B cell (primary cell): ENCODE measurements at regions not wholly inside any gene's neighbourhood (a gene's known extent, or its start where the extent isn't known, plus 50 kb on each side); places are given as distances from the start of the nearest gene placed in this dataset.

Experiments
- ATAC-seq: fragments of 200-7000 bp; cut with Tn5 transposase; one replicate; pipeline ENCODE4 v1.10.0; 2021; ENCODE audit warnings: low read depth, mild to moderate bottlenecking, moderate number of reproducible peaks, moderate library complexity
- CTCF ChIA-PET: fragments of 350-600 bp; sonication (Branson Sonifier 250); formaldehyde crosslinking; loops from one replicate; lab custom pipeline; 2021; ENCODE audit warnings: antibody characterized with exemption, inconsistent platforms; lab: Charles Lee
- POLR2A ChIA-PET: fragments of 350-600 bp; sonication (Branson Sonifier 250); formaldehyde crosslinking; loops from one replicate; lab custom pipeline; 2021; ENCODE audit warnings: antibody characterized with exemption; lab: Charles Lee
- DNase-seq: peaks from one replicate; pipeline ENCODE4 v3.0.0; 2013
- H2AFZ ChIP-seq: 2 replicates; pipeline ENCODE4 v1.6.1; 2012; ENCODE audit warnings: mild to moderate bottlenecking, low read depth, low read length; ENCODE audit not compliant: insufficient read depth, poor library complexity, severe bottlenecking
- H3K27ac ChIP-seq, 2 donors: 1 replicate in 1 of 2; 2 replicates in 1 of 2; pipeline ENCODE4 v1.5.1; 2012 to 2013; ENCODE audit warnings: low read length in 2 of 2, mild to moderate bottlenecking in 2 of 2, moderate library complexity in 1 of 2
- H3K27me3 ChIP-seq, 4 experiments: fragments of 200-600 bp in 1 of 4; sonication (generic) in 1 of 4; replicated peaks in 1 of 4; 1 replicate in 2 of 4; 2 replicates in 2 of 4; pipeline versions ENCODE4 v1.6.1 to v1.7.0; 2013 to 2016; ENCODE audit warnings: low read length in 3 of 4, mild to moderate bottlenecking in 2 of 4, mixed read lengths in 1 of 4, moderate library complexity in 1 of 4; ENCODE audit not compliant: insufficient read depth in 4 of 4, control insufficient read depth in 3 of 4; ENCODE audit errors: control extremely low read depth in 1 of 4
- H3K36me3 ChIP-seq, 2 experiments: replicated peaks in 1 of 2; 1 replicate in 1 of 2; 2 replicates in 1 of 2; pipeline versions ENCODE4 v1.6.1 to v1.7.1; 2013; ENCODE audit warnings: low read length in 1 of 2; ENCODE audit not compliant: insufficient read depth in 2 of 2, control insufficient read depth in 1 of 2; ENCODE audit errors: control extremely low read depth in 1 of 2, extremely low read depth in 1 of 2
- H3K4me1 ChIP-seq, 2 donors: fragments of 200-600 bp in 1 of 2; sonication (generic) in 1 of 2; 1 replicate in 1 of 2; 2 replicates in 1 of 2; pipeline versions ENCODE4 v1.5.1 to v1.6.1; 2013 to 2017; ENCODE audit warnings: low read length in 2 of 2; ENCODE audit not compliant: control insufficient read depth in 2 of 2, insufficient read depth in 2 of 2
- H3K4me2 ChIP-seq: replicated peaks from 2 replicates; pipeline ENCODE3; 2012; ENCODE audit warnings: mild to moderate bottlenecking, low read depth, low read length; ENCODE audit not compliant: poor library complexity, severe bottlenecking
- H3K4me3 ChIP-seq, 5 experiments: fragments of 200-600 bp in 1 of 5; sonication (generic) in 1 of 5; 1 replicate in 3 of 5; 2 replicates in 2 of 5; pipeline versions ENCODE4 v1.5.1 to v1.7.0; 2011 to 2016; ENCODE audit warnings: low read length in 4 of 5, mild to moderate bottlenecking in 4 of 5, low read depth in 2 of 5, control low read depth in 1 of 5, moderate library complexity in 1 of 5; ENCODE audit not compliant: insufficient read depth in 1 of 5; ENCODE audit errors: control extremely low read depth in 1 of 5, extremely low read depth in 1 of 5
- H3K79me2 ChIP-seq: fragments of 200-600 bp; sonication (generic); one replicate; pipeline ENCODE4 v1.6.0; 2016; ENCODE audit warnings: low read length; ENCODE audit not compliant: control insufficient read depth, insufficient read depth
- H3K9ac ChIP-seq: fragments of 200-600 bp; sonication (generic); 2 replicates; pipeline ENCODE4 v1.6.1; 2017; ENCODE audit warnings: mild to moderate bottlenecking, low read length, moderate library complexity
- H3K9me3 ChIP-seq, 3 donors: one replicate each; pipeline versions ENCODE4 v1.6.1 to v1.7.1; 2013; ENCODE audit warnings: low read length in 2 of 3; ENCODE audit not compliant: control insufficient read depth in 2 of 3, insufficient read depth in 1 of 3; ENCODE audit errors: control extremely low read depth in 1 of 3
- H4K20me1 ChIP-seq: 2 replicates; pipeline ENCODE4 v1.6.0; 2012; ENCODE audit warnings: mild to moderate bottlenecking, low read length; ENCODE audit not compliant: insufficient read depth, control insufficient read depth, poor library complexity, severe bottlenecking
- H3K27ac Mint-ChIP-seq: one replicate; pipeline ENCODE4 v1.8.0; 2021; ENCODE audit warnings: mixed read lengths
- H3K27me3 Mint-ChIP-seq: one replicate; pipeline ENCODE4 v1.8.0; 2021; ENCODE audit warnings: mixed read lengths
- H3K4me1 Mint-ChIP-seq: one replicate; pipeline ENCODE4 v1.8.0; 2021; ENCODE audit warnings: mixed read lengths
- H3K4me3 Mint-ChIP-seq: one replicate; pipeline ENCODE4 v1.8.0; 2021; ENCODE audit warnings: mixed read lengths
- H3K9me3 Mint-ChIP-seq: one replicate; pipeline ENCODE4 v1.8.0; 2022; ENCODE audit warnings: mixed read lengths; ENCODE audit not compliant: insufficient read depth
- CTCF ChIP-seq: fragments of 200-600 bp; IDR thresholded peaks from one replicate; pipeline ENCODE4 v1.8.0; 2022; ENCODE audit warnings: antibody characterized with exemption, mild to moderate bottlenecking
- EZH2 ChIP-seq: IDR thresholded peaks from 2 replicates; pipeline ENCODE4 v1.6.1; 2012; ENCODE audit warnings: borderline replicate concordance, low read depth, mild to moderate bottlenecking, moderate library complexity, low read length; ENCODE audit not compliant: insufficient read depth, poor library complexity, severe bottlenecking
- WGBS: methylation state at CpG from one replicate; pipeline ENCODE4 v1.1.5; 2013; ENCODE audit warnings: missing lambda C conversion rate; ENCODE audit not compliant: insufficient coverage; 5-methylcytosine and 5-hydroxymethylcytosine counted together
- intact Hi-C: fragments of 100-400 bp; cut with micrococcal nuclease; formaldehyde crosslinking; loops from one replicate; pipeline ENCODE4 v1.10.0; 2022

GRCh38 chr9:71620331-71620730 is 148.0 kb downstream of the CEMIP2 start:
- H3K27me3 Mint-ChIP-seq: peaks cover 14% of the 10 kb centered on the region
- ChIA-PET CTCF (interaction anchor here (0.5 to 1.8 kb wide), 2 partner anchors 16 to 31 kb away, joined by 3 to 8 read pairs; no protein-coding TSS in a partner anchor), POLR2A (no interaction called here)
- H3K4me1 Mint-ChIP-seq: no peaks in the 10 kb centered on the region
- Histone ChIP-seq H3K27ac (no peak overlapping the region), H3K4me1 (no peaks in the 10 kb centered on the region), H3K27me3 (no peaks in the 10 kb centered on the region), H3K4me3 (no peak overlapping the region), H3K9me3 (peaks cover 2 to 5% (median 3%) of the 10 kb centered on the region in 3 donors), H3K36me3 (no peaks in the 10 kb centered on the region), H4K20me1 (no peaks in the 10 kb centered on the region), H3K79me2 (no peaks in the 10 kb centered on the region), H3K9ac (no peak overlapping the region), H2AFZ (no peak overlapping the region), H3K4me2 (no peak overlapping the region)
- no peak for DNase-seq
- TF ChIP-seq CTCF (no peak), EZH2 (no peak)
- H3K4me3 Mint-ChIP-seq: no peak overlapping the region
- no CpG with 5 or more reads among the region's 2 CpGs for WGBS
- H3K9me3 Mint-ChIP-seq: peaks cover 9% of the 10 kb centered on the region
- no peak overlapping the region for H3K27ac Mint-ChIP-seq
- intact Hi-C loops: no loop called here
- no peak for ATAC-seq

GRCh38 chr9:71619926-71620325 is 148.4 kb downstream of the CEMIP2 start:
- no peak overlapping the region for H3K27ac Mint-ChIP-seq
- POLR2A ChIA-PET: no interaction called here
- H2AFZ ChIP-seq: no peak overlapping the region
- ATAC-seq (no peak), DNase-seq (no peak)
- no peaks in the 10 kb centered on the region for H3K36me3 ChIP-seq
- H3K4me1 Mint-ChIP-seq: no peaks in the 10 kb centered on the region
- peaks cover 2 to 5% (median 3%) of the 10 kb centered on the region in 3 donors for H3K9me3 ChIP-seq
- peaks cover 14% of the 10 kb centered on the region for H3K27me3 Mint-ChIP-seq
- CTCF ChIA-PET: interaction anchor here (1.8 kb wide), 1 partner anchor 15 kb away, joined by 8 read pairs; no protein-coding TSS in a partner anchor
- no peak overlapping the region for H3K4me3 ChIP-seq
- H3K4me2 ChIP-seq: no peak overlapping the region
- intact Hi-C loops: no loop called here
- no peak overlapping the region for H3K27ac ChIP-seq
- TF ChIP-seq EZH2: no peak
- no peak for TF ChIP-seq CTCF
- H3K79me2 ChIP-seq: no peaks in the 10 kb centered on the region
- no peak overlapping the region for H3K4me3 Mint-ChIP-seq
- H3K9me3 Mint-ChIP-seq: peaks cover 9% of the 10 kb centered on the region
- H4K20me1 ChIP-seq: no peaks in the 10 kb centered on the region
- H3K4me1 ChIP-seq: no peaks in the 10 kb centered on the region
- WGBS: no CpG with 5 or more reads among the region's 2 CpGs
- no peak overlapping the region for H3K9ac ChIP-seq
- no peaks in the 10 kb centered on the region for H3K27me3 ChIP-seq
